ENCODE measurements at regions not wholly inside any gene's neighbourhood (a gene's known extent, or its start where the extent isn't known, plus 50 kb on each side); places are given as distances from the start of the nearest gene placed in this dataset.

- no peak for FAIRE-seq
- DNase-seq (ENCODE audit: insufficient read length, low spot score), result no peak
- TF ChIP-seq CTCF (IDR thresholded peaks at IDR 0.05; ENCODE audit: insufficient read depth, missing control alignments), result no peak
Measured at GRCh38 chr6:159483259-159483658, 209.8 kb downstream of the SOD2 start.

- DNase-seq (ENCODE audit: insufficient read length, low spot score) (no peak), FAIRE-seq (no peak)
- TF ChIP-seq CTCF (IDR thresholded peaks at IDR 0.05; ENCODE audit: insufficient read depth, missing control alignments), result no peak
Measured at GRCh38 chr6:159481897-159482296, 211.1 kb downstream of the SOD2 start.

- FAIRE-seq, result no peak
- no peak for DNase-seq (ENCODE audit: insufficient read length, low spot score)
- no peak for TF ChIP-seq CTCF (IDR thresholded peaks at IDR 0.05; ENCODE audit: insufficient read depth, missing control alignments)
Measured at GRCh38 chr6:159480471-159480870, 212.6 kb downstream of the SOD2 start.

- FAIRE-seq, result no peak
- TF ChIP-seq CTCF (IDR thresholded peaks at IDR 0.05; ENCODE audit: insufficient read depth, missing control alignments), result no peak
- DNase-seq (ENCODE audit: insufficient read length, low spot score), result no peak
Measured at GRCh38 chr6:159479146-159479545, 213.9 kb downstream of the SOD2 start.

- FAIRE-seq (no peak), DNase-seq (ENCODE audit: insufficient read length, low spot score) (no peak)
- no peak for TF ChIP-seq CTCF (IDR thresholded peaks at IDR 0.05; ENCODE audit: insufficient read depth, missing control alignments)
Measured at GRCh38 chr6:159473475-159474263, 219.4 kb downstream of the SOD2 start.

GRCh38 chr6:159470397-159470796, 222.6 kb downstream of the SOD2 start:
- TF ChIP-seq CTCF (IDR thresholded peaks at IDR 0.05; ENCODE audit: insufficient read depth, missing control alignments), result no peak
- FAIRE-seq (no peak), DNase-seq (ENCODE audit: insufficient read length, low spot score) (no peak)

GRCh38 chr6:159469443-159469842, 223.6 kb downstream of the SOD2 start:
- no peak for FAIRE-seq
- DNase-seq (ENCODE audit: insufficient read length, low spot score), result no peak
- TF ChIP-seq CTCF (IDR thresholded peaks at IDR 0.05; ENCODE audit: insufficient read depth, missing control alignments), result no peak
